ENCODE measurements at regions not wholly inside any gene's neighbourhood (a gene's known extent, or its start where the extent isn't known, plus 50 kb on each side); places are given as distances from the start of the nearest gene placed in this dataset.
A peak's percentile ranks its signal among the peaks of the same experiment; 100 is the strongest.

DNA sequence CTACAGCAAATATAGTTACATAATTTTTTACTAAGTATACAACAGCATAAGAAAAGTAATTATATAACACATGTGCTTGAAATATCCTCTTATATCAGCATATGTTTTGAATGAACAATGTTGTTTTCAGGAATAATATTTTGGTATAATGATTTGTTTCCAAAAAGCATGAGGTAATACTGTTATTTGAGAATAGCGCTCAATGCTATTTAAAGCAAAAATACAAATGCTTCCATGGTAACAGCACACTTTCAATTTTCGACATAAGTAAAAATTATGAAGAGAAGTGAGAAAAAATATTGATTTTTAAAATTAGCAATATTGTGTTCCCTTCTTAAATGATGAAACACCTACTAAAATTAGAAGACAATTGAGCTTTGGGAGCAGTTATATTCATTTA, 715.9 kb upstream of the ATXN8OS start:
- no peak for DNase-seq

DNA sequence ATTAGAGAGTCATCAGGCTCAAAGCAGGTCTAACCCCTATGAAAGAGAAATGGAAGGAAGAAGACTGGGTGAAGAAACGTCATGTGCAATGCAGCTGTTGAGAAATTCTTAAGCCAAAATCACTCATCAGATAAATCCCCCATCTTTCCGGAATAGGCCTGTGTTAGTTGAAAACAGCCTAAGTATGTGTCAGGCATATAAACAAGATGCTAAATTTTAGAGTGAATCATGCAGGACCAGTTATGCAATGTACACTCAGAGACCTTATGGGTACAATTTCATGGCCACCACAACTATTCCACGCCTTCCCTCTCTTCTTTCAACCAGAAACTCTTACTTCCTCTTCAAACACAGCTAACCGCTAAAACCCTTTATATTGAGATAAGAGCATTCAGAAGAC, 717.7 kb upstream of the ATXN8OS start:
- peak; percentile 91 for DNase-seq

DNA sequence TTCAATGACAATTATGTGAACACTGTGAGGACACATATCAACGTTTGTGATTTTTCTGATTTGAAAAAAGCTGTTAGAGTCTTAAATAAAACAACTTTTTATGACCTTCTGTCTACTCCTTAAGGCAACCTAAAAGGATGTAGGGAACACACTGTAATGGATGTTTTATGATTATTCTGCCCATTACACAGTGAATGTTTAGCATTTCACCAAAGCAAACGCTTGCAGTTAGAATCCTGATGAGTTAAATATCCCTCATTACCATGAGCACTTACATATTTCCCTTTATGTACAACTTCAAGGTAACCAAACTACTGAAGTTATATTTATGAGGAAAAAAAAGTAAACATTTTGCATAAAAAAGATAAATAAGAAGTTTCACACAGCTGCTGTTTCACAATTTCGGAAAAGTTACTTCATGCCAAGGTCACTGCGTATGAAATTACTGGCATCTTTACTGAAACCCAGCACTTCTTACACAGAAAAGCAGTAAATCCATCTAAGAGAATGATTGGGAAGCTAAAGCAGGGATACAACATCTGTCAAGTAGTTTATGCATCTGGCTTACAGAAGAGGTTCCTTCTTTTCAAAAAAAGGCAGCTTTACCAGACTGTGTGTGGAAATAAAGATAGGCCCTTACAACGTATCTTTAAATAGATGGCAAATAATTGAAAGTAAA, 733.7 kb upstream of the ATXN8OS start:
- peak; percentile 7 for DNase-seq

DNA sequence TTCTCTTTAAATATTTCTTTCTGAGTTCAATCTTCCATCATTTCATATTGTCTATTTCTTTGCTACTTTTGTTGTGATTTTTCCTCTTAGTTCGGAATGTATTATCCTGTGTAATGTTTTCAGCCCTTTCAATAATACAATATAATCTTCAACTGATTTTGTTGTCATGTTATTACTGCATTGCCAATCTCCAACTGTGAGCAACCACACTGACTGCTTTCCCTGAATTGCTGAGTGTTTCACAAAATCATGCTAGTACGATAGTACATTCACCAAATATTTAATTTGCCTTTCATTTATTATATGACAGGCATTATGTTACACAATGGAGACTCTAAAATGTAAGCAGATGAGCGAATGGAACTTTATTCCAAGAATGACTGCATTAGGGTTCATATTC, 744.3 kb upstream of the ATXN8OS start:
- DNase-seq = no peak

DNA sequence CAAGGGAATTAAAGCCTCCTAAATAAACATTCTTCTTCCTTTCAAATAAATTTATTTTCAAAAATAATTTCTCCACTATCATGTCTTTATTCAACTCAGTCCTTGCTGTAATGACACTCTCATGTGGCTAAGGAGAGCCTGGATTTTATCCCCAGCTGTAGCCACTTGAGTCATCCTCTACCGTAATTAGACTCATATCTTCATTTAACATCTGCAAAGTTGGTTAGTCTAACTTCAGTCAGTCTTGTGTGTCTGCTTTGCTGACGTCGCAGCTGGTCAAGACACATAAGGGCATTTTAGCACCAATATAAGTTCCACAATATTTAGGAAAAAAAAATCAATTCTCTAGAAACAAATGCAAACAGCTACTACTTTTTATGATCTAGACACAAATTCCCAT, 776.4 kb upstream of the ATXN8OS start:
- peak; percentile 33 for DNase-seq

DNA sequence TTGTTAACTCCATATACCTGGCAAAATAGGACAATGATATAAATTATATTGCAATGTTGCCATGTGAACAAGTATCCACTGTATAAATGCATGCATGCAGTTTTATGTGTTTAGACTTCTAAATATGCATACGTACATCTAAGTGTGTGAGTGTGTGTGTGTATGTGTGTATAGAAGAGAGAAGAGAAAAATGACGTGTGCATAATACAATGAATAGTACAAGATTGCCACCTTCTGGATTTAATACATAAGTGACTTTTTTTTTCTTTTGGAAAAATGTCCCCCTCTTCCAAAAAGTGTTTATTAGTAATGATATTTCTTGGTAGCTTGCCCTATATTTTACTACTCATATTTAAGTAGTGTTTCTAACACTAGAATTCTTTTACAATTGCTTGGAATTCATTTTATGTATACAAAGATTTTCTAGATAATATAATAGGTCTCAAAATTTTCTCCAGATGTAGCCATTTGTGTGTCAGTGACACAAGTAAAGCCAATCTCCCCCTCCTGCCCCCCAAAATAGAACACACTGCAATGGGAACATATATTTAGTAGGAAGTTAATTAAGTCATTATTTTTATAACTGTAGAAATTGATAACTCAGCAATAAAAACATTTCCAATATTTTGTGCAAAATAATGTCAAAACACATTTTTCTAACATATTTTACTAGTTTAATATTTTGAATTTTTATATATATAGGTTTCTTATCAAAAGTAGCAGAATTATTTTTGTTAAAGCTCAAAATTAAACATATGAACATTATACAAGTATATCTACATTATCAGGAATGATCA, 783.3 kb upstream of the ATXN8OS start:
- peak; percentile 35 for DNase-seq

DNA sequence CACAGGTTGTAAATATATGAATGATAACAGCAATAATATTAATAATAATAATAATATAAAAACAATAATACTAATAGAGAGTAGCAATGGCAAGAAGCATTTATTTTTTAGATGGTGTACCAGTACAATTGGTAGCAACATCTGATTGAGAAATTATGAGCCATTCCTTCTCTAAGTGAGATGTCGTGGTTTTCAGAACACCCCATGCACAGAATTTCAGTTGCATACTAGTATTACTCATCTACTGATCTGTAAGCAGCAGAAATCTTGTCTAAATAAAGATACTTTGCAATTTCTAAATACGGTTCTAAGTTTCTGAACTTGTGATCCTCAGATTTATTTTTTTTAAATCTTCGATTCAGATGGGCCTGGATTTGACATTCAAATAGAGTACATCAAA, 788.0 kb upstream of the ATXN8OS start:
- DNase-seq = peak; percentile 55

DNA sequence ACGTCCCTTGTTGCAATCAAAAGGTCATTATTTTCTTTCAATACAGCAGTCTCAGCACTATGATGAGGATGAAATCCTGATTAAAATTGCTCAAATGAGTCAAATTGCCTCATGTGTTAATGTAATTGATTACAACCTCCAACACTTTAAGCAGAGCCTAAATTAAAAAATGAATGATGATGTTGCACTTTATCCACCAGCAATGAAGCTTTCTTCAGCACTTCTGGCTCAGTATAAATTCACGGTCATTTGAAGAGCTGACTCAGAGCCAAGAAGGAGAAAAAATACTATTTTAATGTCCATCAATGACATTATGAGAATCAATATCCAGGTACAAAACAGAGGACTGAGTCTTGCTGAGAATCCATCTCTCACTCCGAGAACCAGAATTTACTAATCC, 792.6 kb upstream of the ATXN8OS start:
- DNase-seq = no peak

DNA sequence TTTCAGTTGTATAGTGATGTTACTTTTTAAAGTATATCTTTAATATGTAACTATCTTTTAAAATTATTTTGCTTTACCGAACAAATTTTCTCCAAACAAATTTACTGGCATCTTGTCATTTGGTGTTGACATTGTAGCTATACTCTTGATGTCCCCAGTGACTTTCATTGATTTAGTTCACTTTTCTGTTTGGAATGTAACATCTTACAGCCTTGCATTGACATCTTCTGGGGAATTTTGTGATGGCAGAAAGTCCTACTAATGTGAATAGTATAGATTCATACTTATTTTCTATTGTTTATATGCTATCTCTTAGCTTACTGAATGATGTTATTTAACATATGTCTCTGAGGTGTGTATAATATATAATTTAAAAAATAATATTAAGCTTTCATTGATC, 800.9 kb upstream of the ATXN8OS start:
- no peak for DNase-seq

DNA sequence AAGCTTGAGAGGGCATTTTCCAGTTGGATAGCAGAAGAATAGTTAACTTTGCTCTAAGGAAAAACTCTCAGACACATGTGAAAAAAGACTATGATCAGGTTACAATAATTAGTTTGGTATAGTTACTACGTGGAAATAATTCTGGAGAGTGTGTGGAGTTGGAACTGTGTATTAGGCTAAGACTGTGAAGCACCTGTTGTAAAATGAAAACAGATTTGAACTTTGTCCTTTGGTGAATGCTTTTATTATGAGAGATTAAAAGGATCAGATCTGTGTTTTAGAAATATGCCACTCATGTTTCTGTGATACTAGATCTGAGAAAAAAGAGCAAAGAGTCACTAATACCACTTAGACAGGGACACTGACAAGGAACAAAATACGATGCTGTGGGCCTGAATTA, 807.5 kb upstream of the ATXN8OS start:
- DNase-seq = no peak

DNA sequence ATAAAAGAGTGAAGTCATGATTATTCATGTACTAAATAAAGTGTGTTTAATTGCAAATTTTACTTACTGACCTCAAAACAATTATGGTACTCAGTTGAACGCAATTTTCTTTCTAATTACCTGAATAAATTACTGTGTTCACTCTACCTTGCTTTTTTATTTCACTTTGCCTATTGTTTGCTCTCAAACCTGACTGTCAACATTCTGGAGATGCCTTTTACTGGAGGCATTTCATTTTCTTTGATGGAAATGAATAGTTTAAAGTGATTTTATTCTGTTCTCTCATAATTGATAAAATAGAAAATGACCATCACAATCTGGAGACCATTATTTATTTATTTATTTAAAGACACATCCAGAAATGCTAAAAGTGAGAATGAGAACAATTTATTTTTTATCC, 811.5 kb upstream of the ATXN8OS start:
- no peak for DNase-seq

DNA sequence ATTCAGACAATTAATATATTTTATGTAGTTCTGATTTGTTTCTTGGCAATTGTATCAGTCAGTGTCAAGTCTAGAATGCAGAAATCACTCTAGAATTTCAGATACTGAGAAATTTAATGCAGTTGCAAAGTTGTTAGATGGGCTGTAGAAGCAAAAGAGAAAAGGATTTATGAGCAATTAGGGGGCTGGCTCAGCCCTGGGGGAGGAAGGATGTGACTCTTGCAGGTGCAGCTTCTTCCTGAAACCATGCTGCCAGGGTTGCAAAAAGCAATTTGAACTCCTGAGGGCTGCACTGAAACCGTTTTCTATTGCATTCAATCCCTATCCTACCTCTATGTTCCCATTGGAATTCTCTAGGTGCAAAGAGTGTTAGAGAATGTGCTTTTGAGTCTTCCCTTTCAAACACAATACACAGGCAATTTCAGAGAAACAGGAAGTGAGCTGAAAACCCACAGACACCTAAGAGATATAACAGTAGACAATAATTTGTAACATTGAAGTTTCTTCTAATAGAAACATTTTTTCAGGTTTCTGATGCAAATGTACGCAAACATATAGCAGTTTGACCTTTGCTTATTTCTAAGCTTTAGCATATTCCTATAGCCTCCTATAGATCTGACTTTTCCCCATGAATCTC, 814.7 kb upstream of the ATXN8OS start:
- DNase-seq = no peak

DNA sequence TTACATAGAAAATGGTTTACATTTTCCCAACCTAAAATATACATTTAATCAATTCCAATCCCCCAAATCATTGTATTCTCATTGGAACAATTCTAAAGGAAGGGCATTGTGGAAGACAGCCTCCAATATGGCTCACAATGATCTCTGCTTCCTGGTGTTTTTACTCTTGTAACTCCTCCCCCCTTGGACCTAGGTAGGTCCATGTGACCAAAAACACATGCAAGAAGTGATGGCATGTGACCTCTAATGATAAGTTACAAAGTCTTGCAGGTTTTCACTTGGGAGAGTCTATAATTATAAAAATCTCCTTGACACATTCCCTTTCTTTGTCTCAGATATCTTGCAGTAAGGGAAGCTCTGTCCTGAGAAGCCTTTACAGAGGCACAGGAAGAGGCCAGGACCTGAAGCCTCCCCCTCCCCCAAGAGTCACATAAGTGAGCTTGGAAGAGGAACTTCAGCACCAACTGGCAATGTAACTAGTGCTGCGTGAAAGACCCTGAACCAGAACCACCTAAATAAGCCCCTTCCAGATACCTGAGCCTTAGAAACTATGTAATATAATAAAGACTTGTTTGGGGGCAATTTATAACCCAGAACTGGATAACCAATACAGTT, 816.2 kb upstream of the ATXN8OS start:
- no peak for DNase-seq

DNA sequence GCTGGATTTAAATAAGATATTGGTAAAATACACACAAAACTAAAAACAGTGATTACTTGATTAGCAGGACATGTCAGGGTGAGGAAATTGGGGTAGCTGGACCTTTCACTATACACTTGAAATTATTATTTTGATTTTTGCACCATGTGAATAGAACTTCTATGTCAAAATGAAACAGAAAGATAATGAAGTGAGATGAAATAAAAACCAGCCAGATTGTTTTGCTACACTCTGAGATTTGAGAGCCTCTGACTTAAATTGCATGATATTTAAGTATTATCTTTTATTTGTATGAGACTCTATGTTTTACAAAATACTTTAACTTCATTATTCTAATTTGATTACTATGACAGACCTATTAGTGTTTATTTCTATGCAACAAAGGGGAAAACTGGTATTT, 819.6 kb upstream of the ATXN8OS start:
- DNase-seq = no peak

DNA sequence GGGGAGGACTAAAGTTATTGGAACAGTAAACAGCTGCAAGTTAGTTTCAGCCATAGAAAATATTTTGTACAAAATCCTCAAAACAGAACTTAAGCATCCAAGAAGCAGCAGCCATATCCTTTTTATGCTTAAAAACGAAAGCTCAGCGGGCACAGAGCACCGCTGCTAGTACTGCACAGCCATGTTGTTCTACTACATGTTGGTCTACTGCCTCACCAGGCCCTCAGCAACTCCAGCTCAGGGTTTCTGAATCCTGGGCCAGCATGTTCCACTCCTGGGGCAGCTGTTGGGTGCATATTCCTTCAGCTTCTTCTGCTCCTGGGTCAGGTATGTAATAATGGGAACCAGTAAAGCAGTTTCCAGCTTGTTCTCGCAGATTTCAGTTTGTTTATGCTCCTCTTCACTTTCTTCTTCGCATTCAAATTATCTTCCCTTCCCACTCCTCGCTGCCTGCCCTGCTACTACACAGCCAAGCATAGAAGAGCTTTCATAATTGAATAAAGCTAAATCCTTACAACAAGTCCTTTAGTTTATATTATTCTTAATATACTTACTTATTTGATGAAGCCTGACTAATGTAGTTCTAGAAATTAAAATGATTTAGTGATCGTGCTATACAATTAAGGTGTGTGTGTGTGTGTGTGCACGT, 820.5 kb upstream of the ATXN8OS start:
- DNase-seq = no peak

DNA sequence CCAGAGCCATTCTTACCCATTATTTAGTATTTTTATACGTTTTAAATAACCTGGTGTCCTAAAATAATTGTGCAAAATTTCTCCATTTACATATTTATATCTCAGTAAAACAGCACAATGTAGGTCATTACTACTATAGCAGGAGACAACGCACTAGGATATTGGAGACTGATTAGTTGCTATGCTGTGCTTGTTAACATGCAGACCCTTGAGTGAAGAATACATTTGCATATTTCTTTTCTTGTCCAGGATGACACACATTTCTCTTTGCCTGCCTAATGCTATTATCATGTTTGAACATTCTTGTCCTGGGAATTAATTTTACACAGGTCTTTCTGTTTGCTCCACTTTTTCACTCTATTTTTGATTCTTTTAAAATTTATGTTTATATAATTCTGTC, 823.8 kb upstream of the ATXN8OS start:
- DNase-seq = no peak

DNA sequence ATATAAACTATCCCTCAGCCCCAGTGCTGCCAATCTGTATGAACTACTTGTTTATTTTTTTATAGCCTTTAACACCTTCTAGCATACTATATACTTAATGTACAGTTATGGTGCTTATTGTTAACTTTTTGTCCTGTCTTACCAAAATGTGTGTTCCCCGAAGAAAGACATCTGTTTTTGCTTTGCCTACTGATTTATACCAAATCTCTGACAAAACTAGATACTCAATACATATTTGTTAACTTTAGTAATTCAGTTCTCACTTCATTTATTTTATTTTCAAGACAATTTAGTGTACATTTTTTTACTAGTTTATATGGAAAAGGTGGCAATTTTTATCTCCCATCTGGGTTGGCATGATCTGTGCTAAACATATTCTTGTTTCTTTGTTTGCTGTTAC, 824.3 kb upstream of the ATXN8OS start:
- no peak for DNase-seq

DNA sequence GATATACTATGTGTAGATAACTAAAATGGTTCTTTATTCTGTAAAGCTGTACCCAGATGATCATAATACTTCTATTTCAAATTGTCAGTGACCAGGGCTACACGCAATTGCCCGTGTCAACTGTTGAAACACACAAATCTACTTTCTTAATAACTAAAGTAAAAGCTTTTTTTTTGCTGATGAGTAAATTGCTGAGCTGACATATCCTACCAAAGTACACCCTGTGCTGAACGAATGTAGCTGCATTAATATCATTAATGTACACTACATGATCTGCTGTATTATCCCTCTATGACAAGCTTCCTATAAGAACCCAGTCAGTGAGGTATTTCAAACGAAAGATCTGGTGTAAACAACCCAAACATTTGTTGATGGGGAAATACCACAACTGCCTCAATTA, 827.2 kb upstream of the ATXN8OS start:
- DNase-seq = no peak

DNA sequence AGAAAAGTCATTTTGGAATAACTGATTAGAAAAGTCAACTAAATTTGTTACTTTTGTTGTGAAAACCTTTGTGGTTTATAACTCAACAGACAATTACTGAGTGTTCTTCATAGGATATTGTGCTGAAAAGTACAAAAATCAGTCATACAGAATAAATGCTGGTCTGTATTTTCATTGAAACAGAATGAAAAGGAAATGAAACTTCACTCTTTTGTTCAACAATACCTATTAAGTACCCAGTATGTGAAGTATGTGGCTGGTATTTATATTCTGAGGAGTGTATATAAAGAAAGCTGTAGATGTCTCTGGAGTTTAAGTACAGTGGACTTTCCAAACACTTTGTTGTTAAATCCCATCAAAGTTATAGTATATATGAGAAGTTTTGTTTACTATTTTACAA, 828.4 kb upstream of the ATXN8OS start:
- DNase-seq = no peak

DNA sequence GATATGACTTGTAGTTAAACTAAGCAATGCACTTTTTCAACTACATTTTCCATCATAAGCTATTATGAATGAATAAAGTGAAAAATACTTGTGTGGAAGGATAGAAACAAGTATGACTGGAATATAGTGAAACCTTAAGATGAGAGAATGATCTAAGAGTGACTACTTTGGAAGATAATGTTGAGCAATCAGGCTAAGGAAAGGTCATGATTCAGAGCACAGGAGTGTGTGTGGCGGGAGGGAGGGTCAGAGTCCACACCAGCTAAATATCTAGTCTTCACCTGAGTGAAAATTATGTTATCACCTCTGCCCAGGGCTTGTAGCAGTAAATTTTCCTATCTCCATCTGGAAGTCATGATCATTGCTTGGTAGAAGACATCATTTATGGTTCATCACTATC, 833.4 kb upstream of the ATXN8OS start:
- DNase-seq = no peak

DNA sequence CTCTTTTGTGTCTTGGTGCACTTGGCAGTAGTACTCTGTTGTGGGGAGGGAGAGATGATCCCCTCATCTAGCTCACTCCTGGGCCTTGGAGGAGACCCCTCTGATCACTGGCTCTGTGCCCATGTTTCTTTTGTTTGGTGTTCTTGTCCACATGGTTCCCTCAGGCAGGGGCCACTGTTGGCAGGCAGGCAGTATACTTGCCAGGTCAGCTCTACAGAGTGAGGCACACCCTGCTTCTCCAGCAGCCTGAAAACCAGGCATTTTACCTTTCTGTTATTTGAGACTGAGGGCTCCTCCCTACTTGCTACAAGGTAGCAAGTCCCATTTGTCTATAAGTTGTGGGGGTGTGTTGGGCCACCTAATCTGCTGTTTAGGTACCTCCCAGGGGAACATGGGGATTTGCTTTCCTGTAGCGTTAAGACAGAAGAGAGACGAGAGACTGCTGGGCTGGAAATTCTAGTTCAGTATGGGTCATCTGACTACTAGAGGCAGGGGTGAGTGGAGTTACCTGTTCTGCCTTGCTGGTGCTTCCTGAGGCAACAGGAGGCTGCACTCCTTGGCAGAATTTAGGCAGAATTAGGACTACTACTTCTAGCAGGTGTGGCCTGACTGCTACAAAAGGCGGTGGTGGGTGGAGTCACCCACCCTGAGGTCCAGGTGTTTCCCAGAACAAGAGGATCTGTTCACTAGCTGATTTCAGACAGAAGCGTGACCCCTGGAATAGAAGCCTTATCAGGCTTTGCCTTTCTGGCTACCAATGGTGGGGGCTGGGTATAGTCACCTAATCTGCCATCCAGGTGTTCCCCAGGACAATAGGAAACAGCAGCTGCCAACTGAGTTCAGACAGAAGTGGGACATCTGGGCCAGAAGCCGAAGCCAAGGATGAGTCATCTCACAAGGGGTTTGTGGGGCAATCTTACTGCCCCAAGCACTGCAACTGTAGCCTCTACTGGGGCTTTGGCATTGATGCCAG, 843.0 kb upstream of the ATXN8OS start:
- no peak for DNase-seq

DNA sequence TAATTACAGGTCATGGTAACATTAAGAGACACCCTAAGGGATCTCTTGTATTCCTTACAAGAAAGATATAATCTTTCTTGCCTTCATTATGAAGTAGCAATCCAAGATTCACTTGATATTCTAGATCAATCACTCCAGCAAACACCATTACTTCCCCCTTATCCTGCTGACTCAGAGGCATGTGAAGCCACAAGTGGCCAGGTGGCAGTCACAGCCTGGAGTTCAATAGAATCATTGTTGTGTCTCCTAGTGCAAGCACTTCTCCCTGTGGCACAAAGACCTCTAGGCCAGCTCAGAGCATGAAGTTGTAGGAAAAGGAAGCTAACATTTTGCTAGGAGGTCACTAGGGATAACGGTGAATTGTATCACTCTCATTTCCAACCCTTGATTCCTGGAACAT, 864.3 kb upstream of the ATXN8OS start:
- no peak for DNase-seq

All from fibroblast of skin of right quadriceps (primary cell).